ENCODE measurements at regions not wholly inside any gene's neighbourhood (a gene's known extent, or its start where the extent isn't known, plus 50 kb on each side); places are given as distances from the start of the nearest gene placed in this dataset.
"Not testable (repeated sequence)": the region's sequence is repeated elsewhere in the genome, so short reads cannot be mapped to it uniquely, and the experiment has no call there.

DNA sequence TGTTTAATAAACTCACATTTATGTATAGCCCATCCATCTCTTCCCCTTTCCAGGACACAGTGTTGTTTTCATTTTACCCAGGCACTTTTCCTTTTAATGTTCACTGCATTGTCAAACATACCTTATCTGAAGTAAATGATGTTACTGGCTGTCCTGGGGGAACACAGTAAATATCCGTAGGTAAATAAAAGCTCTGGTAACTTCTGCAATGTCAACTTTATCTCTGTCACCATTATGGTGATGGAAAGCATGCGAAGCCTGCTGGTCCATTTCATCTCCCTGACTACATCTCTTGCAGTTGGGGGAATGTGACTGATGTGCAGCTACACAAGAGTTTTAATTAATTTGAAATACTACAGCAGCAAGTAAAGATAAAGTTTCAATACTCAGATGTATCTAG, 1162.1 kb upstream of the SEMA6A start:
- no peak overlapping the region for H3K4me3 ChIP-seq (ENCODE audit: low read length)
- TF ChIP-seq ZNF274 (IDR thresholded peaks at IDR 0.05; ENCODE audit: low read depth, low read length) = no peak

DNA sequence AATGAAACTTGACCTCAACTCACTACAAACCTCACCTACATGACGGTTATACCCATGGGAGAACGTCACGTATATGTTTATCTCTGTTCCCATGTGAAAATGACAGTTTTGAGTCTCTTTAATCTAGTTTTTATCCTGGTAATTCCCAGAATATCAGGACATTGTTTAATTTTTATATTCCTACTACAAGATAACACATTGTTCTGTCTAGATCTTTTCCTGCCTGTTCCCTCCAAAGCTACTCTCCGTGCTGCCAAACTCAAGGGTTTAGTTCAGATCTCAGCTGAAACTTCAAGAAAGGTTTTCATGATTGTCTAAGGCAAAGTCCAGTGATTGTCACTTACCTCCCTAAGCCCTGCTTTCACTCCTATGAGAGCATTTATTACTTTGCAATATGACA, 1159.4 kb upstream of the SEMA6A start:
- no peak for TF ChIP-seq ZNF274 (IDR thresholded peaks at IDR 0.05; ENCODE audit: low read depth, low read length)
- H3K4me3 ChIP-seq (ENCODE audit: low read length) = no peak overlapping the region

DNA sequence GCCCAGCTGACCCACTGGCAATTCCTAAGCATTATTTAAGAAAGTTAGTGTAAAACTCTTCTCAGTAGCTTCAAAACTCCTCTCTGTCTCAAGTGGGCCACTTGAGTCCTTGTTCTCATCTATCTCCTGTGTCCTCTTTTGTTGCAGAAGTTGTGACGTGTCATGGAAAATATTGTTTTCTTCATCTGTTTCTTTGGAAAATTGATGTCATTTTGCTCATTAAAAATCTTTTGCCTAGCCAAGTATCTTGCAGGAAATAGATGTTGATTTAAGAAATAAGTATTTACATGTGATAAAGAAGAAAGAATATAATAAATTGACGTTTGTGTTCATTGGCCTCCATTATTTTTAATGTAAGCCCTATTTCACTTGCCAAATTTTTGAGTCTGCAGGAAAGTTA, 1158.4 kb upstream of the SEMA6A start:
- H3K4me3 ChIP-seq (ENCODE audit: low read length) = no peak overlapping the region
- TF ChIP-seq ZNF274 (IDR thresholded peaks at IDR 0.05; ENCODE audit: low read depth, low read length) = no peak

DNA sequence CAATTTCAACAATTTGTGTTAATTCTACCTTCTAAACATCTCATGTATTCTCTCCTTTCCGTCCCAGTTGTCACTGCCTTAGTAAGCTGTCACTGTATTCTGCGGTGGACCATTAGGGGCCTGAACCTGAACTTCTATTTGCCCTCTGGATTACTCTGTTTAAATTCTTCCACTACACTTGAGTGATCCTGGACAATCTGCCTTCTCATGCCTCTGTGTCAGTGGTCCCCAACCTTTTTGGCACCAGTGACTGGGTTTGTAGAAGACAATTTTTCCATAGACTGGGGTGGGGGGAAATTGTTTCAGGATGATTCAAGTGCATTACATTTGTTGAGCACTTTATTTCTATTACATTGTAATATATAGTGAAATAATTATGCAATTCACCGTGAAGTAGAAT, 1157.6 kb upstream of the SEMA6A start:
- TF ChIP-seq ZNF274 (IDR thresholded peaks at IDR 0.05; ENCODE audit: low read depth, low read length) = no peak
- no peak overlapping the region for H3K4me3 ChIP-seq (ENCODE audit: low read length)

DNA sequence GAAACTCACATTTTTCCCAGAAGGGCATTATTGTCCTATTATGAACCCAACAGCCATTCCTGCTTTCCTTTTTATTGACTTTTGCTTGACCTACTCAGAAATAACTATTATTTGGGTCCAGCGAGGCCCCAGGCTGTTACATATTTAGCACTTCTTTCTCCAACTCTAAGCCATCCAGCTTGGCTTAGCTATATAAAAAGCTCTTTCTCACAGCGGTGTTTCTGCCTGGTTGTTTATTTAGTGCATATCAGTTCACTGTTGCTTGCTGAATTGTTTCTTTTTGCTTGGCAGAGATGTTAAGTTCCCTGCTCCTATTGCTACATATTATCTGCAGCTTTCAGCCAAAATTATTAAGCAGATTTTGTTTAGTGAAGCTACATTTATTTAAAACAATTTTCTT, 1156.8 kb upstream of the SEMA6A start:
- H3K4me3 ChIP-seq (ENCODE audit: low read length) = no peak overlapping the region
- no peak for TF ChIP-seq ZNF274 (IDR thresholded peaks at IDR 0.05; ENCODE audit: low read depth, low read length)

DNA sequence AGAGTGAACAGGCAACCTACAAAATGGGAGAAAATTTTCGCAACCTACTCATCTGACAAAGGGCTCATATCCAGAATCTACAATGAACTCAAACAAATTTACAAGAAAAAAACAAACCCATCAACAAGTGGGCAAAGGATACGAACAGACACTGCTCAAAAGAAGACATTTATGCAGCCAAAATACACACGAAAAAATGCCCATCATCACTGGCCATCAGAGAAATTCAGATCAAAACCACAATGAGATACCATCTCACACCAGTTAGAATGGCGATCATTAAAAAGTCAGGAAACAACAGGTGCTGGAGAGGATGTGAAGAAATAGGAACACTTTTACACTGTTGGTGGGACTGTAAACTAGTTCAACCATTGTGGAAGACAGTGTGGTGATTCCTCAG, 1146.2 kb upstream of the SEMA6A start:
- not testable (repeated sequence) for H3K4me3 ChIP-seq (ENCODE audit: low read length)

DNA sequence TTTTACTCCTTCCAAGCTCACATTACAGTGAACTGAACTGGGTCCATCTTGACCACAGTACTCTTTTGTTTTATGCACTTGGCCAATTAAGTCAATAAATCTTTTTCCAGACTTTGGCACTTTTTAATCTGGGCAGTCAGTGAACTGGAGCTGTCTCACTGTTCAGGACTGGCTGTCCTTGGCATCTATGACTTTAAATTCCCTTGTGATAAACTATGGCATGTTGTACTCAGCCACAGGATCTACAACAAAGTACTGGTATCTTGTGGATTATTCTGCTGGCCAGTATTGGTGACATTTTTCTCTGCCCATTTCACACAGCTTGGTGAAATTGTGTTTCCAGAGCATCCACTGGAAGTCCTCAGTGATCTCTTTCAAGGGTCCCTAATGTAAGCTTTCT, 1144.8 kb upstream of the SEMA6A start:
- no peak for TF ChIP-seq ZNF274 (IDR thresholded peaks at IDR 0.05; ENCODE audit: low read depth, low read length)
- H3K4me3 ChIP-seq (ENCODE audit: low read length) = no peak overlapping the region

DNA sequence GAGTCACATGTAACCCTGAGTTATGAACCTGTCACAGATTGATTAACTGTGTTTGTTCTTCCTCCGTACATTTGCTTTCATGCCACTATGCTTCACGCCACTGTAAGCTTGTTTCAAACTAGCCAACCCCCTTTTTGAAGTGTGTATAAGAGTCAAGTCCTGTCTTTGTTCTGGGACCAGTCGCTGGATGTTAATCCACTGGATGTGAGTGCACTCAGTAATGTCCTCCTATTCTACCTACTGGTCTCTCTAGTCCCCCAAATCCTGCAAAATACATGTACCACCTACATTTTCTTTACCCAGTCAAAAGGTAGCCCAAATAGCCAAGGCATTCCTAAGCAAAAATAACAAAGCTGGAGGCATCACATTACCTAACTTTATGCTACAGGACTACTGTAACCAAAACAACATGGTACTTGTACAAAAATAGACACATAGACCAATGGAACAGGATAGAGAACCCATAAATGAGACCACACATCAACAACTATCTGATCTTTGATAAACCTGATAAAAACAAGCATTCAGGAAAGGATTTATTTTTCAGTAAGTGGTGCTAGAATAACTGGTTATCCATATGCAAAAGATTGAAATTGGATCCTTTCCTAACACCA, 1139.1 kb upstream of the SEMA6A start:
- no peak for TF ChIP-seq ZNF274 (IDR thresholded peaks at IDR 0.05; ENCODE audit: low read depth, low read length)
- no peak overlapping the region for H3K4me3 ChIP-seq (ENCODE audit: low read length)

DNA sequence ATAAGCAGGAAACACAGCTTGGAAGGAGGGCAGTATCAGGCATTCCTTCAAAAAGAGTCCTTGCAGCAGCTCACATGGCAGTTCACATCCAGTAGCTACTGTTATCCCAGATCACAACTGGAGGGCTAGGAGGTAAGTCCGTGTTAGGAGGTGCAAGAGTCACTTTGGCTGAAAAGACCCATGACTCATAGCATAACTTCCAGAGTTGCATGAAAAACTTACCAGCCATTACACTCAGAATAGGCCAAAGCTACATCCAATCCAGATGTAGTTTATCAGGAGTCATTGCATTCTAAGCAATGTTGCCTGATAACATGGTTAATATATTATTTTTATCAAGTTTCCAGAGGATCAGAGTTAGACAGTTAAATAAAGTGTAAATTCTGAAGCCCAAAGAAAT, 1126.4 kb upstream of the SEMA6A start:
- no peak for TF ChIP-seq ZNF274 (IDR thresholded peaks at IDR 0.05; ENCODE audit: low read depth, low read length)

DNA sequence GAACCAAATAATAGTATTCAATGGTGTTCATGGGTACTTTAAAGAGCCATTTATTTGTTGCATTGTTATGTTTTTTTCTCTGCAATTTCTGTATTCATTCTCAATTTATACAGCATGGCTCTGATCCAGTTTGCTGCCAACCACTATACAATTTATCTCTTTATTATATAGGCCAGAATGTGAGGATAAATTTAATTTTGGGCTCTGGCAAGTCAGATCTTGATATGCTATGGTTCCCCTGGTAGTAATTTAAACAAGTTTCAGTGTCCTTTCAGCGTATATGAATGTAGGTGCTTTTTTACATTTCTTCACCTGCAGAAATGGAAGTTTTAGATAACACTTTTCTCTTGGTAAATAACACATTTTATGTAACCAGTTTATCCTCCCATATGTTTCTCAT, 1118.0 kb upstream of the SEMA6A start:
- H3K4me3 ChIP-seq (ENCODE audit: low read length) = no peak overlapping the region
- TF ChIP-seq ZNF274 (IDR thresholded peaks at IDR 0.05; ENCODE audit: low read depth, low read length) = no peak

More for the DNA sequence above, 1126.4 kb upstream of the SEMA6A start:
- no peak overlapping the region for H3K4me3 ChIP-seq (ENCODE audit: low read length)

DNA sequence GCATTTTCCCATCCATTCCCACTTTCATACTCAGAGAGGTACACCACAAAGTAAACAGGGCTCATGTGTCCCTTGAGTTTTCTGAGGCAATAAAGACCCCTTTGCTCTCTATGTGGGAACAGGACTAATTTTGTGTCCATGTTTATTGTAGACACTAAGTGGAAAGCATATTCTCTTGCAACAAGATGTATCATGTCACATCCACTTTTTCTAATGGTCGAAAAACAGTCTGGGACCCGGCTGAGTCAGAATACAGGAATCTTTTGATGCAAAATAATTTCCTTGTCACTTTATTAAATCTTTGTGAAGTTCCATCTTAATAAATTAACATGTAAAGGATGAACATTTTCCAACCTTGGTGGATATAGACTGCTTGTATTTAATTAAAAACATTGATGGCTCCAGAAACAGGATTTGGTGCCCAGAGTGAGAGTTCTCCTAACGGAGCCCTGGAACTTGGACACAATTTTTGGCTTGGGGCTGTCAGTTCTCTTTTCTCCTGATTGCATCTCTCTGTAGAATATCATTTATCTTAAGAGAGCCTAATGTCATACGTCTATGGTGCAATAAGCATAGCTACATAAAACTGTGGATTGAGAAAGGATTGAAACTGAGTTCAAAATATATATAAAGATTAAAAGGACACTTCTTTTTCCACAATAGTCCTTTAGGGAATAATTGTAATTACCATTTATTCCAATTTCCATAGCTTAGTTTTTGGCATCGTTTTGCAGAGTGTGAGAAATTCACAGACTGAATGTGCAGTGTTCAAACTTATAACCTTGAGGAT, 1116.7 kb upstream of the SEMA6A start:
- H3K4me3 ChIP-seq (ENCODE audit: low read length) = no peak overlapping the region
- no peak for TF ChIP-seq ZNF274 (IDR thresholded peaks at IDR 0.05; ENCODE audit: low read depth, low read length)

DNA sequence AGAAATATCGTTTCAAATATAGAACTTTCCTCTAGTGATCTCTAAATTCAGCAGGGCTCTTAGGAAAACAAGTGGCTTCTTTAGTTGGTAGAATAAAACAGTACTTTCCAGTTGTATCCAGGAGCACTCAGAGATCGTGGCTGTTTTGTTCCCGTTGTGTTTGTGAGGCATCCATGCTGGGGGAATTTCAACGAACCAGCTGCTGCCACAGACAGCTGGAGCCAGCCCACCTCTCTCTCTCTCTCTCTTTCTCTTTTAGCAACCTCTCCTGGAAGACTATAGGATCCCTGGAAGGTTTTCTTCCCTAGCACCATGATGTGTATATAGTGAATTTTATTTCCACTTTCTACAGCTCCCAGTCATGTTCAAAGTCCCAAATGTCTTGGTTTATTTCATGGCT, 1116.0 kb upstream of the SEMA6A start:
- no peak for TF ChIP-seq ZNF274 (IDR thresholded peaks at IDR 0.05; ENCODE audit: low read depth, low read length)
- H3K4me3 ChIP-seq (ENCODE audit: low read length) = no peak overlapping the region

DNA sequence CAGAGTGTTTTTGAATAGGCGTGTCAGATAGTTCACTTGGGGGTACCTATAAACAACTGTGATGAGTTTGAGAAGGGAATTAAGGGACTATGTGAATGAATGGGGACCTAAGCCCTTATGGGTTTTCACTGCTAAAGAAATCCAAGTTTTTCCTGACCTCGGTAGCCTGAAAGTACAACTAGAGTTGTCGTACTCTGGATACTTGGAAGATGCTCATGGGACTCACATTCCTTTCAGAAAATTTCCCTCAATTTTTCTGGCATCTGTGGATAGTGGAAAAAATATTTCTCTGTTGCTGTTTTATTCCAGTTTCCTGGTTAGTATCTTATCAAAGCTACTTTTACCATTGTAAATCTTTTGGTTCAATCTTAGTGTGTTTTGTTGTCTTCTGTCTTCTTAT, 1112.3 kb upstream of the SEMA6A start:
- TF ChIP-seq ZNF274 (IDR thresholded peaks at IDR 0.05; ENCODE audit: low read depth, low read length) = no peak

DNA sequence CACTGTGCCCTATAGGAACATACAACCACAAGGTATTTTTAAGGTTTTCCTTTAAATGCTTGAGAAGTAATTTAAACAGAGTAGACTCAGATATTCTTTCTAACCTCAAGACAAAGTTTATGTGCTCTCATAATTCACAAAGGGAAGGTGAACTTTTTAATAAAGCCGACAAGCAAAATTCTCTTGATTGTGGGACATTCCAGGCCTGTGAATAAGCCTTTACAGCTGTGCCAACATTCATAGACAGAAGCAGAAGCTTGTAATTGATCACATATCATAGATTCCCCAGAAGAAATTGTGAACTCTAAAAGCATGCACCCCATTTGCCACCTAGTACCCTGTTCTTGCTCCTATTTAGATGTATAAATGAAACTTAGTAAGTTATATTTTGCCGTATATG, 1107.8 kb upstream of the SEMA6A start:
- no peak for TF ChIP-seq ZNF274 (IDR thresholded peaks at IDR 0.05; ENCODE audit: low read depth, low read length)

More for the DNA sequence above, 1112.3 kb upstream of the SEMA6A start:
- no peak overlapping the region for H3K4me3 ChIP-seq (ENCODE audit: low read length)

DNA sequence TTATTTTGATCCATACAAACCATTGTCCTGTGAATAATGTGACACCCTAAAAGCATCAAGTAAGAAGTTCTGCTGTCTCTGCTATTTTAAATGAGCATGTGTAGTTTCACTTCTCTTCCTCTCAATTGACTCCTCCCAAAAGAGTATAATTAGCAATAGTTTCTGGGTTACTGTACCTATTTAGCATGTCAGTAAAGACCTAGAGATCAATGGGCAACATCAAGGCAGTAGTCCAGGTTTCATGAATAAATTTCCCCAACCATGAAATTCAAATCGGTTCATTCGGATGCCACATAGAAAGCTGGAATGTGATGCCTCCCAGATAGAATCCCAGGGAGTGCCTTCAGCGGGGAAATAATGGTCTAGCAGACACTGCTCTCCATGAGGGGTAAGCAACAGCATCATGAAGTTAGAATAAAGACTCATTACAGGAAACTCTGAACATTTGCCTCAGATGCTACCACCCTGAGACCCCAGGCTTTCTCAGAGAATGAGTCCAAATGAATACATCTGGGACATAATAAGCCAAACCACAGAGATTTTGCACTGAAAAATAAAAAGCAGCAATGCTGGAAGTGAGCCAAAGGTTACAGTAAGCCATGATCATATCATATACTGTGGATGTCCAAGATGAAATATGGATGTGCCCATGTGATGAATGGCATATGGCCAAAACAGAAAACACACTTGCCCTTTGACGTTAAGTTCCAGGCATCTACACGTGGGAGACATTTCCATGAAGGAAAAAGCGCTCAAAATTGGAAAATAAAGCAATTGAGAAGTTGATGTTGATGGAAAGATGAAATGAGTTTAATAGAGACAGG, 1107.0 kb upstream of the SEMA6A start:
- TF ChIP-seq ZNF274 (IDR thresholded peaks at IDR 0.05; ENCODE audit: low read depth, low read length) = no peak
- H3K4me3 ChIP-seq (ENCODE audit: low read length) = no peak overlapping the region

More for the DNA sequence above, 1107.8 kb upstream of the SEMA6A start:
- H3K4me3 ChIP-seq (ENCODE audit: low read length) = no peak overlapping the region

All from GM08714 (cell line).